ENCODE measurements at regions not wholly inside any gene's neighbourhood (a gene's known extent, or its start where the extent isn't known, plus 50 kb on each side); places are given as distances from the start of the nearest gene placed in this dataset.
A peak's percentile ranks its signal among the peaks of the same experiment; 100 is the strongest.

GRCh38 chr19:30111021-30111855, 169.2 kb downstream of the URI1 start:
- Histone ChIP-seq H3K27ac (ENCODE audit: extremely low read depth, low read depth, low read length) (no peak overlapping the region), H3K36me3 (ENCODE audit: control insufficient read depth in 2 of 2, insufficient read depth in 1 of 2, low read length in 2 of 2) (no peaks in the 10 kb centered on the region), H3K4me3 (ENCODE audit: low read depth, low read length) (no peak overlapping the region), H3K9me3 (ENCODE audit: control insufficient read depth, insufficient read depth, low read depth, low read length) (no peaks in the 10 kb centered on the region), H3K4me1 (ENCODE audit: control insufficient read depth, insufficient read depth, low read length) (no peaks in the 10 kb centered on the region)
- TF ChIP-seq ZNF600 (tag by site-specific recombination; IDR thresholded peaks at IDR 0.05) (no peak), ZSCAN16 (tag by site-specific recombination; IDR thresholded peaks at IDR 0.05) (no peak), KLF9 (tag by site-specific recombination; IDR thresholded peaks at IDR 0.05; ENCODE audit: low read depth) (no peak), ZNF140 (tag by site-specific recombination; IDR thresholded peaks at IDR 0.05) (no peak), ZNF585B (tag by site-specific recombination; IDR thresholded peaks at IDR 0.05) (no peak)
- POLR2A ChIA-PET = no interaction called here
- CTCF ChIA-PET = interaction anchor here (0.6 to 0.7 kb wide), 2 partner anchors 18 to 458 kb away, joined by 3 to 6 read pairs; no protein-coding TSS in a partner anchor

- no peaks in the 10 kb centered on the region for H3K4me1 ChIP-seq (ENCODE audit: control insufficient read depth, insufficient read depth, low read length)
- no peak overlapping the region for H3K4me3 ChIP-seq (ENCODE audit: low read depth, low read length)
- no peaks in the 10 kb centered on the region for H3K9me3 ChIP-seq (ENCODE audit: control insufficient read depth, insufficient read depth, low read depth, low read length)
- POLR2A ChIA-PET = no interaction called here
- CTCF ChIA-PET = no interaction called here
- no peak overlapping the region for H3K27ac ChIP-seq (ENCODE audit: extremely low read depth, low read depth, low read length)
- no peaks in the 10 kb centered on the region for H3K36me3 ChIP-seq (ENCODE audit: control insufficient read depth in 2 of 2, insufficient read depth in 1 of 2, low read length in 2 of 2)
- TF ChIP-seq REST (tag by site-specific recombination; IDR thresholded peaks at IDR 0.05) = peak; percentile 37; the same call in 1 of the 2 replicates
- TF ChIP-seq ZNF202 (tag by site-specific recombination; IDR thresholded peaks at IDR 0.05; ENCODE audit: borderline replicate concordance) = no peak
- no peak for TF ChIP-seq ZNF548 (tag by site-specific recombination; IDR thresholded peaks at IDR 0.05)
- no peak for TF ChIP-seq ZNF121 (tag by site-specific recombination; IDR thresholded peaks at IDR 0.05)
Measured at GRCh38 chr19:30112171-30112570, 170.1 kb downstream of the URI1 start.

GRCh38 chr19:30112666-30113065, 170.6 kb downstream of the URI1 start:
- Histone ChIP-seq H3K4me3 (ENCODE audit: low read depth, low read length) (no peak overlapping the region), H3K27ac (ENCODE audit: extremely low read depth, low read depth, low read length) (no peak overlapping the region), H3K4me1 (ENCODE audit: control insufficient read depth, insufficient read depth, low read length) (no peaks in the 10 kb centered on the region), H3K9me3 (ENCODE audit: control insufficient read depth, insufficient read depth, low read depth, low read length) (no peaks in the 10 kb centered on the region), H3K36me3 (ENCODE audit: control insufficient read depth in 2 of 2, insufficient read depth in 1 of 2, low read length in 2 of 2) (no peaks in the 10 kb centered on the region)
- POLR2A ChIA-PET = no interaction called here
- TF ChIP-seq ZNF488 (tag by site-specific recombination; IDR thresholded peaks at IDR 0.05) (no peak), ZNF23 (tag by site-specific recombination; IDR thresholded peaks at IDR 0.05; ENCODE audit: borderline replicate concordance) (no peak), ZNF157 (tag by site-specific recombination; IDR thresholded peaks at IDR 0.05) (no peak), ZBTB20 (tag by site-specific recombination; IDR thresholded peaks at IDR 0.05) (no peak), ZNF433 (tag by site-specific recombination; IDR thresholded peaks at IDR 0.05; ENCODE audit: low read depth) (no peak), CTCF (tag by site-specific recombination; IDR thresholded peaks at IDR 0.05) (no peak)
- CTCF ChIA-PET = no interaction called here
